OCI-LY3 (cell line): ENCODE measurements at regions not wholly inside any gene's neighbourhood (a gene's known extent, or its start where the extent isn't known, plus 50 kb on each side); places are given as distances from the start of the nearest gene placed in this dataset.
"Not testable (repeated sequence)": the region's sequence is repeated elsewhere in the genome, so short reads cannot be mapped to it uniquely, and the experiment has no call there.

Source experiments
- H2AFZ ChIP-seq: fragments of 200-600, 300-600 bp; shearing (Covaris generic); 2 replicates; pipeline ENCODE4 v1.6.0; 2014; ENCODE audit warnings: antibody characterized with exemption, low read depth, low read length
- H3K27ac ChIP-seq: fragments of 200-600, 300-600 bp; sonication (generic); 2 replicates; pipeline ENCODE4 v1.5.1; 2014; ENCODE audit warnings: mild to moderate bottlenecking, low read length, moderate library complexity, mixed read lengths
- H3K27me3 ChIP-seq: fragments of 200-600, 300-600 bp; sonication (generic); 2 replicates; pipeline ENCODE4 v1.6.1; 2014; ENCODE audit warnings: low read depth, low read length, mixed read lengths
- H3K36me3 ChIP-seq: fragments of 200-600, 300-600 bp; sonication (generic); replicated peaks from 2 replicates; pipeline ENCODE3; 2014; ENCODE audit warnings: low read depth, low read length, mixed read lengths
- H3K4me1 ChIP-seq: fragments of 300-600, 200-600 bp; sonication (generic); 2 replicates; pipeline ENCODE4 v1.6.1; 2014; ENCODE audit warnings: low read length, mixed read lengths
- H3K4me2 ChIP-seq: fragments of 200-600, 300-600 bp; sonication (generic); 2 replicates; pipeline ENCODE4 v1.6.1; 2014; ENCODE audit warnings: low read length, mixed read lengths
- H3K4me3 ChIP-seq: fragments of 300-600, 200-600 bp; sonication (generic); 2 replicates; pipeline ENCODE4 v1.5.1; 2014; ENCODE audit warnings: antibody characterized with exemption, mild to moderate bottlenecking, low read length, moderate library complexity
- H3K79me2 ChIP-seq: fragments of 300-600, 200-600 bp; shearing (Covaris generic); 2 replicates; pipeline ENCODE4 v1.6.1; 2014; ENCODE audit warnings: mild to moderate bottlenecking, low read length, mixed read lengths
- H3K9ac ChIP-seq: fragments of 300-600, 200-600 bp; shearing (Covaris generic); 2 replicates; pipeline ENCODE4 v1.6.0; 2014; ENCODE audit warnings: mild to moderate bottlenecking, low read length, moderate library complexity
- H3K9me3 ChIP-seq: fragments of 200-600, 300-600 bp; shearing (Covaris generic); 2 replicates; pipeline ENCODE4 v1.6.1; 2014; ENCODE audit warnings: low read length, mixed read lengths; ENCODE audit not compliant: insufficient read depth
- H4K20me1 ChIP-seq: fragments of 200-600, 300-600 bp; sonication (generic); 2 replicates; pipeline ENCODE4 v1.6.1; 2016; ENCODE audit warnings: low read length, mixed read lengths; ENCODE audit not compliant: insufficient read depth
- CTCF ChIP-seq: fragments of 200-600, 300-600 bp; sonication (generic); IDR thresholded peaks from 2 replicates; pipeline ENCODE4 v1.5.1; 2014; ENCODE audit warnings: antibody characterized with exemption, low read length, low read depth
- EZH2phosphoT487 ChIP-seq: fragments of 200-600 bp; shearing (Covaris generic); IDR thresholded peaks from 2 replicates; pipeline ENCODE4 v1.6.1; 2018; ENCODE audit warnings: antibody characterized with exemption, mixed run types, low read depth

- Histone ChIP-seq H2AFZ (no peak overlapping the region), H3K9ac (no peak overlapping the region), H3K79me2 (no peaks in the 10 kb centered on the region), H3K9me3 (no peaks in the 10 kb centered on the region), H3K4me3 (no peak overlapping the region), H3K36me3 (no peaks in the 10 kb centered on the region), H3K27me3 (no peaks in the 10 kb centered on the region), H3K4me1 (no peaks in the 10 kb centered on the region), H4K20me1 (no peaks in the 10 kb centered on the region), H3K27ac (no peak overlapping the region), H3K4me2 (no peak overlapping the region)
- TF ChIP-seq CTCF, result no peak
- no peak for TF ChIP-seq EZH2phosphoT487
Measured at GRCh38 chr5:77904362-77904761, 128.2 kb upstream of the TBCA start.

GRCh38 chr5:77900691-77901090, 124.6 kb upstream of the TBCA start:
- TF ChIP-seq EZH2phosphoT487, result no peak
- no peak for TF ChIP-seq CTCF
- no peaks in the 10 kb centered on the region for H3K9me3 ChIP-seq
- no peak overlapping the region for H3K4me3 ChIP-seq
- H3K36me3 ChIP-seq, result no peaks in the 10 kb centered on the region
- H3K9ac ChIP-seq, result no peak overlapping the region
- no peaks in the 10 kb centered on the region for H3K79me2 ChIP-seq
- no peaks in the 10 kb centered on the region for H3K4me1 ChIP-seq
- no peak overlapping the region for H3K27ac ChIP-seq
- H4K20me1 ChIP-seq, result no peaks in the 10 kb centered on the region
- H2AFZ ChIP-seq, result no peak overlapping the region
- H3K4me2 ChIP-seq, result no peak overlapping the region
- no peaks in the 10 kb centered on the region for H3K27me3 ChIP-seq

- no peaks in the 10 kb centered on the region for H3K27me3 ChIP-seq
- no peaks in the 10 kb centered on the region for H3K9me3 ChIP-seq
- no peak overlapping the region for H3K27ac ChIP-seq
- no peaks in the 10 kb centered on the region for H3K4me1 ChIP-seq
- H3K9ac ChIP-seq, result no peak overlapping the region
- H3K4me2 ChIP-seq, result no peak overlapping the region
- no peak overlapping the region for H2AFZ ChIP-seq
- no peak overlapping the region for H3K4me3 ChIP-seq
- H3K36me3 ChIP-seq, result no peaks in the 10 kb centered on the region
- no peaks in the 10 kb centered on the region for H3K79me2 ChIP-seq
- no peak for TF ChIP-seq EZH2phosphoT487
- no peak for TF ChIP-seq CTCF
- no peaks in the 10 kb centered on the region for H4K20me1 ChIP-seq
Measured at GRCh38 chr5:77898385-77898784, 122.2 kb upstream of the TBCA start.

- Histone ChIP-seq H3K9ac (no peak overlapping the region), H3K4me2 (no peak overlapping the region), H2AFZ (no peak overlapping the region), H3K9me3 (no peaks in the 10 kb centered on the region), H4K20me1 (no peaks in the 10 kb centered on the region), H3K4me3 (no peak overlapping the region), H3K79me2 (no peaks in the 10 kb centered on the region), H3K27ac (no peak overlapping the region), H3K36me3 (no peaks in the 10 kb centered on the region), H3K4me1 (no peaks in the 10 kb centered on the region), H3K27me3 (no peaks in the 10 kb centered on the region)
- TF ChIP-seq CTCF (no peak), EZH2phosphoT487 (no peak)
Measured at GRCh38 chr5:77896338-77896737, 120.2 kb upstream of the TBCA start.

- not testable (repeated sequence) for H3K27me3 ChIP-seq, H3K79me2 ChIP-seq, H3K4me3 ChIP-seq, H4K20me1 ChIP-seq, H3K9me3 ChIP-seq, H3K4me2 ChIP-seq, H2AFZ ChIP-seq, H3K36me3 ChIP-seq, H3K4me1 ChIP-seq, H3K9ac ChIP-seq, H3K27ac ChIP-seq
Measured at GRCh38 chr5:77894103-77894502, 118.0 kb upstream of the TBCA start.
